GM06990 (cell line): ENCODE measurements at regions not wholly inside any gene's neighbourhood (a gene's known extent, or its start where the extent isn't known, plus 50 kb on each side); places are given as distances from the start of the nearest gene placed in this dataset.

Source experiments
- DNase-seq: peaks from one replicate; pipeline ENCODE4 v3.0.0-alpha.2; 2011; ENCODE audit not compliant: insufficient read length; ENCODE audit errors: extremely low read depth
- H3K27me3 ChIP-seq: replicated peaks from 2 replicates; pipeline ENCODE4 v1.6.0; 2011; ENCODE audit warnings: low read length; ENCODE audit not compliant: control insufficient read depth, insufficient read depth
- H3K36me3 ChIP-seq: 2 replicates; pipeline ENCODE4 v1.5.1; 2011; ENCODE audit warnings: low read length; ENCODE audit not compliant: control insufficient read depth, insufficient read depth
- H3K4me3 ChIP-seq: replicated peaks from 2 replicates; pipeline ENCODE4 v1.5.1; 2011; ENCODE audit warnings: low read depth, mild to moderate bottlenecking, control low read depth, low read length
- TF ChIP-seq, protein P1 (sequence below): IDR thresholded peaks from 2 replicates; pipeline ENCODE4 v1.5.1; 2011; ENCODE audit warnings: low read length, control low read depth, mild to moderate bottlenecking, inconsistent platforms; ENCODE audit not compliant: insufficient read depth, poor library complexity, severe bottlenecking

DNA sequence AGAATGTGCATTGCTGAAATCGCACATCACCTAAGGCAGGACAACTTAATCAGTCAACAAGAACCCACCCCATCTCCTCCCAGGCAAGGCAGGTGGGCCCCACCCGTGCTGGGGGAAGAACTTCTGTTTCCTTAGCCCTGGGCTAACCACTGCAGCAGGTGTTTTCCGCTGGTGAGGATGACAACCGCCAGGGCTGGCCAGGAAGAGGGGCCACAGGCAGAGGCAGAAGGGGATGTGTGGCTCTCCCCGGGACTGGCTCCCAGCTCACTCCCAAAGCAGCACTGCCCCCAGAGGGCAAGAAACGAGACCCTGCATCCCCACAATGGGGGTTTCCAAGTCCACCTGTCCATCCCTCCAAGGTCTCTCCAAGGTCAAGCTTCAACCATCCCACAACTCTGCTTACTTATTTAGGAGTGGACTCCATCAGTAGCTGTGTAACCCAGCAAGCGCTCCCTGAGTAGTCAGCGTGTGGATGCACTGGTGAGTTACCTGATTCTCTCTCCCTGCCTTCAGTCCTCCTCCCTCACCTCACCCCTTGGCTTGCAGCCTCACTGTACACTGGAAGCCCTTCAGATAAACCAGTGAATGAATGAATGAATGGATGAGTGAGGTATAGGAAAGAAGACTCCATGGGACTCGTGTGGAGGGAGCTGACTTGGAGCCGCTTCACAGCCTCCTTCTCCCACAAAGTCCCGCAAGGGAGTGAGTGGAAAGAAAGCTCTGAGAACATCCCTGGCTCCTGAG, 168.2 kb upstream of the CST7 start:
- Histone ChIP-seq H3K4me3 (no peak overlapping the region), H3K36me3 (no peaks in the 10 kb centered on the region), H3K27me3 (no peaks in the 10 kb centered on the region; the same call in 1 of the 2 replicates)
- no peak for DNase-seq
- TF ChIP-seq, protein P1, sequence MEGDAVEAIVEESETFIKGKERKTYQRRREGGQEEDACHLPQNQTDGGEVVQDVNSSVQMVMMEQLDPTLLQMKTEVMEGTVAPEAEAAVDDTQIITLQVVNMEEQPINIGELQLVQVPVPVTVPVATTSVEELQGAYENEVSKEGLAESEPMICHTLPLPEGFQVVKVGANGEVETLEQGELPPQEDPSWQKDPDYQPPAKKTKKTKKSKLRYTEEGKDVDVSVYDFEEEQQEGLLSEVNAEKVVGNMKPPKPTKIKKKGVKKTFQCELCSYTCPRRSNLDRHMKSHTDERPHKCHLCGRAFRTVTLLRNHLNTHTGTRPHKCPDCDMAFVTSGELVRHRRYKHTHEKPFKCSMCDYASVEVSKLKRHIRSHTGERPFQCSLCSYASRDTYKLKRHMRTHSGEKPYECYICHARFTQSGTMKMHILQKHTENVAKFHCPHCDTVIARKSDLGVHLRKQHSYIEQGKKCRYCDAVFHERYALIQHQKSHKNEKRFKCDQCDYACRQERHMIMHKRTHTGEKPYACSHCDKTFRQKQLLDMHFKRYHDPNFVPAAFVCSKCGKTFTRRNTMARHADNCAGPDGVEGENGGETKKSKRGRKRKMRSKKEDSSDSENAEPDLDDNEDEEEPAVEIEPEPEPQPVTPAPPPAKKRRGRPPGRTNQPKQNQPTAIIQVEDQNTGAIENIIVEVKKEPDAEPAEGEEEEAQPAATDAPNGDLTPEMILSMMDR: no peak

DNA sequence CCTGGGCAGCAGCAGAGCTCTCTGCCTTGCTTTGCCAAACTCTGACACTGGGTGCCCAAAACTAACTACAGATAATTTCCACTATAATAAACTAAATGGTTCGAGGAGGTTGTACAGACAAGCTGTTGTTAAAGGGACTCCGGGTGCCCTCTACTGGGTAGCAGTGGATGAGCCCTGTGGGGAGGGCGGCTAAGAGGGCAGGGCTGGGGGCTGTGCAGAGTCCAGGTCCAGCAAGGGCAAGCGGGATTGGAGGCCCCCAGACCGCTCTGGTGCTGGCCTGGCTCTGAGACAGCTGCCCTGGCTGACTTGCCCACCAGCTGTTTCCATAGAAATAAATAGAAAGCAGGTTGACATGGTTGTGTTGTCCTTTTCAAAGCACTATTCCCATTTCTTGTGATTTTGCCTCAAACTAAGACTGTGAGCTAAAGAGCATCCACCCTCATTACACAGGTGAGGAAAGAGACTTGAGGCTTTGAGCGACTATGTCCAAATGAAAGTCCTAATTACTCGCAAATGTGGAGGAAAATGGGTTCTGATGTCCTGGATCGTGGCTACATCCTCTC, 167.6 kb upstream of the CST7 start:
- Histone ChIP-seq H3K36me3 (no peaks in the 10 kb centered on the region), H3K4me3 (no peak overlapping the region), H3K27me3 (no peaks in the 10 kb centered on the region; the same call in 1 of the 2 replicates)
- TF ChIP-seq, protein P1: peak; percentile 63
- DNase-seq: no peak

DNA sequence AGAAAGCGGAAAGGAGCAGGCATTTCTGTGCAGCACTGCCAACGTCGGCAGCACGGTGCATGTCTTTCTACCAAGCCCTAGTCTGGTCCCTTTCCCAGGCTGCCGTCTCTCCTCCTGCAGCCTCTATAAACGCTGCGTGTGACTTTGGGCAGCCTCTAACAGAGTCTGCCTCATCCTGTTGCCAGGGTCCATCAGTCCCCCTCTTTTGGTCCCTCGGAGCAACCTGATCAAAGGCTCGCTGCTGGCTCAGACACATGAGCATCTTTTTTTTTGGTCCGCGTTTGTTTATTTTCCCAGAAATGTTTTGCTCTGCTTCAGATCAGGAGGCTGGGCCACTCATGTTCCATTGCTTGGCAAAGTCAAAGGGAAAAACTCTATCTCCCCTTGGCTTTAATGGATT, 166.8 kb upstream of the CST7 start:
- H3K27me3 ChIP-seq: no peaks in the 10 kb centered on the region; the same call in 1 of the 2 replicates
- TF ChIP-seq, protein P1: no peak

DNA sequence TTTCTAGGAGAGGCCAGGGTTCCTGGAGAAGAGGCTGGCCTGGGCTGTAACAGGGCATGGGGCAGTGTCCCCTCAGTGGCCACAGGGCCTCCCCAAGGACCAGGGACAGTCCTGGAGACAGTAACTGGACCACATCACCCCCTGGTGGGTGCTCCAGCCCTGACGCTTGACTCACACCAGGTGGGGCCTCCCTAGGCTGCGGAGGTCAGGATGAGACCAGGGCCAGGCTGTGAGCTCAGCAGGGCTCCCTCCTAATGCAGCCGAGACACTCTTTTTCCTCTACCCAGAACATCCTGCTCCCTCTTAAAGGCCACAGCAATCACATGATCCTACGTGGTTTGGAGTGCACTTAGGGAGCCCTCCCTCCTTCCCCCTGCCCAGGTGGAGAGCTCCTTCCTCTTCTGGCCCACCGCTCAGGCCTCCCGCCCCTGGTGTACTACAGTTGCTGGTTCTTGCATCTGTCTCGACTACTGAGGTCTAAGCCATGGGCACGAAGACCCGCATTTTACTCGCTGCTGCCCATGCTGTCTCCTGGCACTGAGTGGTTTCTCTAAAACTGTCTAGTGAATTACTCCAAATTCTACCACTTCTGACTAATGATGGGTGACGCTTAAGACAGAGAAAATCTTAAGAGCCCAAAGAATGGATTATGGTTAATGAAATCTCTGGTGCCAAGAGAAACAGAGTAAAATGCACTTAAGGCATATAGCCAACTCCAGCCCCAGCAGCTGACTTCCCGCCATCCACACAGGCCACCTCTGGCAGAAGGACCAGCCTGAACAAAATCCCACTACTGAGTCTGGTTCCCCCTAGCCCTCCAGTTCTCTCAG, 166.1 kb upstream of the CST7 start:
- TF ChIP-seq, protein P1: peak; percentile 10
- DNase-seq: no peak
- H3K36me3 ChIP-seq: no peaks in the 10 kb centered on the region
- no peak overlapping the region for H3K4me3 ChIP-seq
- no peaks in the 10 kb centered on the region; the same call in 1 of the 2 replicates for H3K27me3 ChIP-seq

More for the DNA sequence above, 166.8 kb upstream of the CST7 start:
- no peak for DNase-seq
- Histone ChIP-seq H3K36me3 (no peaks in the 10 kb centered on the region), H3K4me3 (no peak overlapping the region)

DNA sequence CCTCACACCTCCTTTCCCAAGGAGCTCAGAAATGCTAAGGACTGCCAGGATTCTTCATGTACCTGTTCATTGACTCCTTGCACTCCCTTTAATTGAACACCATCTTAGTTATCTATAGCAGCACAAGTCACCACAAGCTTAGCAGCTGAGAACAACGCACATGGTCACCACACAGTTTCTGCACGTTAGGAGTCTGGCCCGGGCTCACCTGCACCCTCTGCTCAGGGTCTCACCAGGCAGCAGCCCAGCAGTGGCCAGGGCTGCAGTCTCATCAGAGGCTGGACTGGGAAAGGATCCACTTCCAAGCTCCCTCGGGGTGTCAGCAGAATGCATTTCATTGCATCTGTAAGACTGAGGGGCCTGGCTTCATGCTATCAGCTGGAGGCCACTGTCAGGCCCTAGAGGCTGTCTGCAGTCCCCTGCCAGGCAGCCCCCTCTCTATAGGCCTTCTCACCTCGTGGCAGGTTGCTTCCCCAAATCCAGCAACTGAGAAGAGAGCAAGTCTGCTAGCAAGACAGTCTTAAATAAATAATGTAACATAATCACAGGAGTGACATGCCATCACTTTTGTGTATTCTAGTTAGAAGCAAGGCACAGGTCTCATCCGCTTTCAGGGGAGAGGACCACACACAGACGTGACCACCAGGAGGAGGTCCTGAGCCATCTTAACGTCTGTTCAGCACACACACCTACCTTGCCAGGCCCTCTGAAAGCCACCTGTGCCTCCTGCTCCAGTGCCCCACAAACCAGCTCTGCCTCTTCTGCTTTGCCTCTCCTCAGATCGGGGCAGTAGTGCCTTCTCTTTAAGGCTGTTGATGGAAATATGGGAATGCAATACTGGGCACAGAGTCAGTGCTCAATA, 165.2 kb upstream of the CST7 start:
- no peak for DNase-seq
- TF ChIP-seq, protein P1: peak; percentile 69
- Histone ChIP-seq H3K4me3 (no peak overlapping the region), H3K27me3 (no peaks in the 10 kb centered on the region; the same call in 1 of the 2 replicates), H3K36me3 (no peaks in the 10 kb centered on the region)
